Lower lobe of right lung (tissue), 2 donors: ENCODE measurements at regions not wholly inside any gene's neighbourhood (a gene's known extent, or its start where the extent isn't known, plus 50 kb on each side); places are given as distances from the start of the nearest gene placed in this dataset.

Source experiments
- ATAC-seq, 2 donors: fragments of 200-7000 bp; cut with Tn5 transposase; one replicate each; pipeline ENCODE4 v1.9.1; 2020 to 2022; ENCODE audit warnings: mild to moderate bottlenecking in 2 of 2, moderate library complexity in 2 of 2
- DNase-seq: peaks from one replicate; pipeline ENCODE4 v3.0.0-alpha.2; 2020
- H3K27ac ChIP-seq: fragments of 200-600 bp; one replicate; pipeline ENCODE4 v1.8.0; 2022
- H3K27me3 ChIP-seq: fragments of 200-600 bp; one replicate; pipeline ENCODE4 v1.8.0; 2022; ENCODE audit warnings: low read depth
- H3K36me3 ChIP-seq: fragments of 200-600 bp; one replicate; pipeline ENCODE4 v1.8.0; 2022; ENCODE audit warnings: mild to moderate bottlenecking
- H3K4me1 ChIP-seq: fragments of 200-600 bp; one replicate; pipeline ENCODE4 v1.8.0; 2022
- H3K4me3 ChIP-seq: fragments of 200-600 bp; one replicate; pipeline ENCODE4 v1.8.0; 2022; ENCODE audit warnings: mild to moderate bottlenecking
- H3K9me3 ChIP-seq: fragments of 200-600 bp; one replicate; pipeline ENCODE4 v1.8.0; 2022
- CTCF ChIP-seq: fragments of 200-600 bp; IDR thresholded peaks from one replicate; pipeline ENCODE4 v1.8.0; 2022; ENCODE audit warnings: antibody characterized with exemption, mild to moderate bottlenecking
- intact Hi-C: fragments of 100-400 bp; cut with DNase I; formaldehyde crosslinking; loops from one replicate; pipeline ENCODE4 v1.11.0; 2022
- donor health status: DM: no; HTN: yes; CAD: no; lungs with severe emphysema.

GRCh38 chr13:73580513-73581267, 521.9 kb downstream of the KLF5 start:
- Histone ChIP-seq H3K27ac (peak overlapping the region; percentile 11), H3K4me3 (no peak overlapping the region), H3K9me3 (no peaks in the 10 kb centered on the region), H3K4me1 (no peaks in the 10 kb centered on the region), H3K27me3 (no peaks in the 10 kb centered on the region), H3K36me3 (no peaks in the 10 kb centered on the region)
- intact Hi-C loops: no loop called here
- DNase-seq (no peak), ATAC-seq (peak; percentile 86 to 94)
- no peak for TF ChIP-seq CTCF

DNA sequence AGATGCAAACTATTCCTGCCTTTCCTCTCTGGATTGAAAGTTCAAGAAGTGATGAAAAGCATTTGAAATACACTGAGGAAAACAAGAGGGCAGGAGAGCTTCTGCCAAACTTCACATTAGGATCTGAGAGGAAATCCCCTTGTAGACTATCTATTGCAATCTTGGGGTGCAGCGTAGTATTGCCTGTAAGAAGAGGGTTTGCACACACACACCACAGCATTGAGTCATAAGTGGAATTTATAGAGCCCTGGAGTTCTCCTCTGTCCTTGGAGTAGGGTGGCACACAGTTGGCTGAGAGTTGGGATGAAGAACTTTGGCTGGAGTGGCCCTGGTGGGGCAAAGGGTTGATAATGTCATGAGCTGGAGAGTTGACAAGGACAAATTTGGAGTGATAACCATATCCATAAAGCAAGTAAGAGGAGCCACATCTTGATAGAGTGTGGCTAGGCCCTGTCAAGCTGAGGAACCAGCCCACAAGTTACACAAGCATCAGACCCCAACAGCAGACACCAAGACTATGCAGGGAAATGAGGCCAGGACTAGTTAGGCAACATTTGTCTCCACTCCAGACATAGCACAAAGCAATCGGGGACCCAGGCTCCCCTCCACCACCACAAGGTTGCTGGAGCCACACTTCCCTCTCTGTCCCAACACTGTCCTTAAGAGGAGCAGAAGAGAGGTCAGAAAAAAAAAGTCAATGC, 520.9 kb downstream of the KLF5 start:
- H3K36me3 ChIP-seq: no peaks in the 10 kb centered on the region
- DNase-seq (no peak), ATAC-seq (no peak)
- H3K27me3 ChIP-seq: no peaks in the 10 kb centered on the region
- H3K4me1 ChIP-seq: no peaks in the 10 kb centered on the region
- no peaks in the 10 kb centered on the region for H3K9me3 ChIP-seq
- no peak for TF ChIP-seq CTCF
- no peak overlapping the region for H3K4me3 ChIP-seq
- H3K27ac ChIP-seq: no peak overlapping the region
- intact Hi-C loops: no loop called here

GRCh38 chr13:73578251-73578875, 519.6 kb downstream of the KLF5 start:
- Histone ChIP-seq H3K4me3 (no peak overlapping the region), H3K27me3 (no peaks in the 10 kb centered on the region), H3K36me3 (no peaks in the 10 kb centered on the region), H3K9me3 (no peaks in the 10 kb centered on the region), H3K27ac (no peak overlapping the region), H3K4me1 (no peaks in the 10 kb centered on the region)
- no peak for DNase-seq
- no peak for TF ChIP-seq CTCF
- no peak for ATAC-seq
- intact Hi-C loops: no loop called here

GRCh38 chr13:73576291-73576690, 517.5 kb downstream of the KLF5 start:
- Histone ChIP-seq H3K4me1 (no peaks in the 10 kb centered on the region), H3K36me3 (no peaks in the 10 kb centered on the region), H3K9me3 (no peaks in the 10 kb centered on the region), H3K27ac (no peak overlapping the region), H3K4me3 (no peak overlapping the region), H3K27me3 (no peaks in the 10 kb centered on the region)
- ATAC-seq (no peak), DNase-seq (no peak)
- no peak for TF ChIP-seq CTCF
- intact Hi-C loops: no loop called here

- no peak overlapping the region for H3K4me3 ChIP-seq
- intact Hi-C loops: no loop called here
- no peak for DNase-seq
- no peak for TF ChIP-seq CTCF
- no peaks in the 10 kb centered on the region for H3K9me3 ChIP-seq
- H3K36me3 ChIP-seq: no peaks in the 10 kb centered on the region
- ATAC-seq: no peak
- no peaks in the 10 kb centered on the region for H3K4me1 ChIP-seq
- no peak overlapping the region for H3K27ac ChIP-seq
- H3K27me3 ChIP-seq: no peaks in the 10 kb centered on the region
Observed at GRCh38 chr13:73572824-73573223, 514.0 kb downstream of the KLF5 start.
